Smooth muscle cell of the brain vasculature (primary cell): ENCODE measurements at regions not wholly inside any gene's neighbourhood (a gene's known extent, or its start where the extent isn't known, plus 50 kb on each side); places are given as distances from the start of the nearest gene placed in this dataset.
"Not testable (repeated sequence)": the region's sequence is repeated elsewhere in the genome, so short reads cannot be mapped to it uniquely, and the experiment has no call there.

Experiments used
- DNase-seq: peaks from one replicate; pipeline ENCODE4 v3.0.0-alpha.2; 2012; ENCODE audit warnings: low read depth, low spot score

GRCh38 chr5:118605761-118606160 is 382.6 kb downstream of the DTWD2 start:
- DNase-seq: no peak

- no peak for DNase-seq
Observed at GRCh38 chr5:118604106-118604505, 384.2 kb downstream of the DTWD2 start.

- DNase-seq: no peak
Observed at GRCh38 chr5:118603278-118603677, 385.1 kb downstream of the DTWD2 start.

- no peak for DNase-seq
Observed at GRCh38 chr5:118598311-118598710, 390.0 kb downstream of the DTWD2 start.

GRCh38 chr5:118597543-118597942 is 390.8 kb downstream of the DTWD2 start:
- DNase-seq: no peak

- no peak for DNase-seq
Observed at GRCh38 chr5:118596255-118596654, 392.1 kb downstream of the DTWD2 start.

- DNase-seq: no peak
Observed at GRCh38 chr5:118593003-118593328, 395.4 kb downstream of the DTWD2 start.

- DNase-seq: no peak
Observed at GRCh38 chr5:118592229-118593002, 395.9 kb downstream of the DTWD2 start.

GRCh38 chr5:118590806-118591205 is 397.5 kb downstream of the DTWD2 start:
- DNase-seq: no peak

- no peak for DNase-seq
Observed at GRCh38 chr5:118580949-118581348, 407.4 kb downstream of the DTWD2 start.

GRCh38 chr5:118578093-118578492 is 410.3 kb downstream of the DTWD2 start:
- DNase-seq: no peak

GRCh38 chr5:118577621-118578020 is 410.7 kb downstream of the DTWD2 start:
- no peak for DNase-seq

GRCh38 chr5:118570276-118570675 is 418.1 kb downstream of the DTWD2 start:
- DNase-seq: not testable (repeated sequence)

GRCh38 chr5:118569596-118569995 is 418.8 kb downstream of the DTWD2 start:
- not testable (repeated sequence) for DNase-seq

- no peak for DNase-seq
Observed at GRCh38 chr5:118565335-118565971, 422.9 kb downstream of the DTWD2 start.

GRCh38 chr5:118561971-118562370 is 426.4 kb downstream of the DTWD2 start:
- no peak for DNase-seq

GRCh38 chr5:118561235-118561634 is 427.1 kb downstream of the DTWD2 start:
- no peak for DNase-seq

GRCh38 chr5:118558871-118559270 is 429.5 kb downstream of the DTWD2 start:
- no peak for DNase-seq

- DNase-seq: no peak
Observed at GRCh38 chr5:118557251-118557661, 431.1 kb downstream of the DTWD2 start.

- no peak for DNase-seq
Observed at GRCh38 chr5:118556792-118557191, 431.6 kb downstream of the DTWD2 start.

GRCh38 chr5:118555727-118556126 is 432.6 kb downstream of the DTWD2 start:
- DNase-seq: no peak

- DNase-seq: no peak
Observed at GRCh38 chr5:118554981-118555380, 433.4 kb downstream of the DTWD2 start.

- DNase-seq: no peak
Observed at GRCh38 chr5:118554241-118554640, 434.1 kb downstream of the DTWD2 start.
